Upper lobe of right lung (tissue), 1 donor: ENCODE measurements at regions not wholly inside any gene's neighbourhood (a gene's known extent, or its start where the extent isn't known, plus 50 kb on each side); places are given as distances from the start of the nearest gene placed in this dataset.
"Not testable (repeated sequence)": the region's sequence is repeated elsewhere in the genome, so short reads cannot be mapped to it uniquely, and the experiment has no call there.

Experiments
- ATAC-seq: fragments of 200-7000 bp; cut with Tn5 transposase; one replicate; pipeline ENCODE4 v1.9.1; 2020; ENCODE audit warnings: mild to moderate bottlenecking, moderate library complexity
- DNase-seq: peaks from one replicate; pipeline ENCODE4 v3.0.0-alpha.2; 2020
- H3K27ac ChIP-seq: fragments of 200-600 bp; one replicate; pipeline ENCODE4 v1.8.0; 2022
- H3K27me3 ChIP-seq: fragments of 200-600 bp; one replicate; pipeline ENCODE4 v1.8.0; 2022; ENCODE audit warnings: mild to moderate bottlenecking
- H3K36me3 ChIP-seq: fragments of 200-600 bp; one replicate; pipeline ENCODE4 v1.8.0; 2022
- H3K4me1 ChIP-seq: fragments of 200-600 bp; one replicate; pipeline ENCODE4 v1.8.0; 2022
- H3K4me3 ChIP-seq: fragments of 200-600 bp; one replicate; pipeline ENCODE4 v1.8.0; 2022; ENCODE audit warnings: mild to moderate bottlenecking
- H3K9me3 ChIP-seq: fragments of 200-600 bp; one replicate; pipeline ENCODE4 v1.8.0; 2022
- CTCF ChIP-seq: fragments of 200-600 bp; IDR thresholded peaks from one replicate; pipeline ENCODE4 v1.8.0; 2022; ENCODE audit warnings: antibody characterized with exemption
- intact Hi-C: fragments of 100-400 bp; cut with DNase I; formaldehyde crosslinking; loops from one replicate; pipeline ENCODE4 v1.11.0; 2022
- donor health status: DM: no; HTN: yes; CAD: no; lungs with severe emphysema.

DNA sequence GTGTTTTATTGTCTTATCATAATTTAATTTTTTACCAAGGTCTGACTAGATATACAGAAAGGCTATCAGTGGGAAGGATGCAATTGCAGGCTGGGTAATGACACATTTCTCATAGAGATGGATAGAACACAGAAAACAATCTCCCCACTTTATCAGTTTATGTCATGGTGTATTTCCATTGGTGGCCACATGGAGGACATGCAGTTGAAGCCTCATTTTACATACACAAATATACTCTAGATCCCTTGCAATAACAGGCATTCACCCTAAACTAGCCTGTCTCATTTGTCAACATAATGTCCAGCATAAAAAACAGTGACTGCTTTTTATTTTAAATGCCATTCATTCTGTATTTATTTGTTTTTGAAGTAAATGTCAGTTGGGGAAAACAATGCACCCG lies 526.3 kb downstream of the GABRG2 start:
- Histone ChIP-seq H3K27ac (no peak overlapping the region), H3K27me3 (no peaks in the 10 kb centered on the region), H3K4me1 (no peaks in the 10 kb centered on the region), H3K36me3 (no peaks in the 10 kb centered on the region), H3K9me3 (no peaks in the 10 kb centered on the region), H3K4me3 (no peak overlapping the region)
- intact Hi-C loops: no loop called here
- DNase-seq (no peak), ATAC-seq (no peak)
- peak; percentile 24 for TF ChIP-seq CTCF

DNA sequence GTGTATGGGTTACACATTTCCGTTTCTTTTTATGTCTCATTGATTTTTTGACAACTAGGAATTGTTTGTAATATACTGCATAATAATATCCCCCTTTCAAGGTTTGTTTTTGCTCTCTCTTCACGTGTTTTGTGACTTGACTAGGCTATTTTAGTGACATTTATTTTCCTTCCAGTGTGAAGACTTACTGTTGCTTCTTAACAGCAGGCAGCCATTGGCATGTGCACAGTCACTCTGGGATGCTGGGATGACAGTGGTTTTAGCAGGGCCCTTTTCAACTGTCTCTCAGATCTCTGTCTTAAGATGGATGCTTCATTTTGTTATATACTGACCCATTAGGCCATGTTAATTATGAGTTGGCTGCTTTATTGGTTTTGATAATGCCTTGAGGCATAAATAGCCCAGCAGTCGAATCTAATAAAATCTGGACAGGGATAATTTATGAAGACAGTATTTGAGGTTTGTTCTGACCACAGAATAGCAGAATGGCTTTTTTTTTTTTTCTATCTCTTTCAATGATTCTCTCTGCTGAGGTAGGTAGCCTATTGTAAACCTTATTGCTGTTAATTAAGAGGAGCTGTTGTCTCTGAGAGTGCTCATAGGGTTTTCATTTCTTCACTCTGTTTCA lies 536.0 kb downstream of the GABRG2 start:
- no peak overlapping the region for H3K4me3 ChIP-seq
- no peak for TF ChIP-seq CTCF
- intact Hi-C loops: no loop called here
- no peaks in the 10 kb centered on the region for H3K27me3 ChIP-seq
- no peak for ATAC-seq
- DNase-seq: no peak
- no peak overlapping the region for H3K27ac ChIP-seq
- no peaks in the 10 kb centered on the region for H3K4me1 ChIP-seq
- H3K36me3 ChIP-seq: no peaks in the 10 kb centered on the region
- H3K9me3 ChIP-seq: peaks cover 4% of the 10 kb centered on the region

DNA sequence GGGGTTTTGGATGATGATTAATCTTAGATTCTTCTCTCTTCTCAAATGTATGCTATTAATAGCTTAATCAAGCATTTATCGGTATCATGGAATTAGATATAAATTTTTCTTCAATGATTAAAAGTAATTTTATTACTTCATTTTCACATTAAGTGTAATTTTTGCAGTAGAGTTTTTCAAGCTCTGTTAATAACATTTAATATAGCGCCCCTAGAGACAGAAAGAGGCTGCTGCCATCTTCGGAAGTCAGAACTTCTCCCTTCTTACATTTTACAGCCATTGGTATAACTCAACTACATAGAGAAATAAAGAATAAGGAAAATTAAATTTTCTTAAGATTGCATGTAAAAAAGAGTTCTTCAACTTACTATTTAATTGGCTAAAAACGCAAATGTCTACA lies 540.3 kb downstream of the GABRG2 start:
- Histone ChIP-seq H3K4me3 (no peak overlapping the region), H3K36me3 (no peaks in the 10 kb centered on the region), H3K4me1 (no peaks in the 10 kb centered on the region), H3K27ac (no peak overlapping the region), H3K9me3 (no peaks in the 10 kb centered on the region), H3K27me3 (no peaks in the 10 kb centered on the region)
- intact Hi-C loops: no loop called here
- ATAC-seq: no peak
- TF ChIP-seq CTCF: peak; percentile 10
- no peak for DNase-seq

GRCh38 chr5:162621726-162622263 lies 554.2 kb downstream of the GABRG2 start:
- H3K4me1 ChIP-seq: not testable (repeated sequence)

GRCh38 chr5:162624110-162624509 lies 556.5 kb downstream of the GABRG2 start:
- DNase-seq: no peak
- H3K27me3 ChIP-seq: no peaks in the 10 kb centered on the region
- H3K36me3 ChIP-seq: no peaks in the 10 kb centered on the region
- no peak overlapping the region for H3K4me3 ChIP-seq
- intact Hi-C loops: no loop called here
- no peaks in the 10 kb centered on the region for H3K9me3 ChIP-seq
- no peaks in the 10 kb centered on the region for H3K4me1 ChIP-seq
- H3K27ac ChIP-seq: no peak overlapping the region
- no peak for TF ChIP-seq CTCF
- ATAC-seq: no peak

More at GRCh38 chr5:162621726-162622263, 554.2 kb downstream of the GABRG2 start:
- H3K36me3 ChIP-seq, H3K9me3 ChIP-seq, H3K4me3 ChIP-seq, H3K27ac ChIP-seq, intact Hi-C loops, ATAC-seq, H3K27me3 ChIP-seq: not testable (repeated sequence)
- peak; percentile 38 for DNase-seq

DNA sequence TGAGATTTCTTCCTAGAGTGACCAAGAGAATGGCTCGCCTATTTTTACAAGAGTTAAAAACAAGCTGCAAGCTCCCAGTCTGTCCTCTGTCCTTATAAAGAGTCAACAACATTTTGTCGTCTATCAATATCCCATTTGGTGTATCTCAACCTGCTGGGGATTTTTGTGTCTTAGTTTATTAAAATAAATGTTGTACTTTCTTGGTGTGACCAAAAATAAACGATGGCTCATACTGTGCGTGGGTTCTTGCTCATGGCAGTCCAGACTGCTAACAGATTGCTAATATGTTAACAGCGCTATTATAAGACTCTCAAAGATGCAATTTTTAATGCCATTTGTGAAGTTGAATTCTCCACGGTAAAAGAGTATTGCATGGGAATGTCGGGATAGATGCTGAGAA lies 569.9 kb downstream of the GABRG2 start:
- Histone ChIP-seq H3K27me3 (no peaks in the 10 kb centered on the region), H3K27ac (no peak overlapping the region), H3K36me3 (no peaks in the 10 kb centered on the region), H3K4me3 (no peak overlapping the region), H3K9me3 (peaks cover 13% of the 10 kb centered on the region), H3K4me1 (no peaks in the 10 kb centered on the region)
- ATAC-seq (no peak), DNase-seq (no peak)
- intact Hi-C loops: no loop called here
- no peak for TF ChIP-seq CTCF
